AG04450 (cell line): ENCODE measurements at regions not wholly inside any gene's neighbourhood (a gene's known extent, or its start where the extent isn't known, plus 50 kb on each side); places are given as distances from the start of the nearest gene placed in this dataset.

Experiments used
- CTCF ChIA-PET: fragments of 300-600, 350-600 bp; formaldehyde crosslinking; extraction: SDS; loops from one replicate; lab custom pipeline; 2022; ENCODE audit warnings: antibody characterized with exemption, inconsistent platforms; lab: Charles Lee
- POLR2A ChIA-PET: fragments of 350-600 bp; formaldehyde crosslinking; extraction: SDS; loops from one replicate; lab custom pipeline; 2021; ENCODE audit warnings: antibody characterized with exemption, inconsistent platforms; lab: Yijun Ruan, JAX
- DNase-seq: peaks from one replicate; pipeline ENCODE4 v3.0.0-alpha.2; 2011; ENCODE audit warnings: low read depth, low spot score
- H3K27ac ChIP-seq: one replicate; pipeline ENCODE4 v1.5.1; 2012; ENCODE audit warnings: low read depth, low read length, control low read depth
- H3K27me3 ChIP-seq: one replicate; pipeline ENCODE4 v1.6.0; 2012; ENCODE audit warnings: low read length; ENCODE audit not compliant: control insufficient read depth, insufficient read depth
- H3K4me3 ChIP-seq: 2 replicates; pipeline ENCODE4 v1.5.1; 2011; ENCODE audit warnings: mild to moderate bottlenecking, low read depth, low read length, control low read depth
- H3K9me3 ChIP-seq: 2 replicates; pipeline ENCODE4 v1.5.1; 2012; ENCODE audit warnings: low read length; ENCODE audit not compliant: control insufficient read depth, insufficient read depth
- TF ChIP-seq, protein P1 (sequence below): IDR thresholded peaks from 2 replicates; pipeline ENCODE4 v1.5.1; 2011; ENCODE audit warnings: low read depth, low read length, control low read depth, inconsistent platforms

DNA sequence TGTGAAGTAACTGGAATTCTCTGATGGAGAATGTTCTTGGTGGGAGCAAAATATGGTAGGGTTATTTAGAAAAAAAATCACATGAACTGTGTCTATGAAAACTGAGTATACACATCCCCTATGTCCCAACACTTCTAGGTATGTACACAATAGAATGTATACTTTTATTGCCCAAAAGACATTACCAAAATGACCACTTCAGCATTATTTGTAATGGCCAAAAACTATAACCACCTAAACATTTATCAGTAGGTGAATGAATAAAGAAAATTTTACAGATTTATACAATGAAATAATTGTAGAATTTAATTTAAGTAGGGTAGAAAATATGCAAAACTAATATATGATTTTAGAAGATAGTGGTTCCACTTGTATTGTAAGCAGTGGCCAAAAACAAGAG lies 462.8 kb downstream of the KCNJ3 start:
- DNase-seq, result no peak
- no peak overlapping the region for H3K27ac ChIP-seq
- TF ChIP-seq, protein P1, sequence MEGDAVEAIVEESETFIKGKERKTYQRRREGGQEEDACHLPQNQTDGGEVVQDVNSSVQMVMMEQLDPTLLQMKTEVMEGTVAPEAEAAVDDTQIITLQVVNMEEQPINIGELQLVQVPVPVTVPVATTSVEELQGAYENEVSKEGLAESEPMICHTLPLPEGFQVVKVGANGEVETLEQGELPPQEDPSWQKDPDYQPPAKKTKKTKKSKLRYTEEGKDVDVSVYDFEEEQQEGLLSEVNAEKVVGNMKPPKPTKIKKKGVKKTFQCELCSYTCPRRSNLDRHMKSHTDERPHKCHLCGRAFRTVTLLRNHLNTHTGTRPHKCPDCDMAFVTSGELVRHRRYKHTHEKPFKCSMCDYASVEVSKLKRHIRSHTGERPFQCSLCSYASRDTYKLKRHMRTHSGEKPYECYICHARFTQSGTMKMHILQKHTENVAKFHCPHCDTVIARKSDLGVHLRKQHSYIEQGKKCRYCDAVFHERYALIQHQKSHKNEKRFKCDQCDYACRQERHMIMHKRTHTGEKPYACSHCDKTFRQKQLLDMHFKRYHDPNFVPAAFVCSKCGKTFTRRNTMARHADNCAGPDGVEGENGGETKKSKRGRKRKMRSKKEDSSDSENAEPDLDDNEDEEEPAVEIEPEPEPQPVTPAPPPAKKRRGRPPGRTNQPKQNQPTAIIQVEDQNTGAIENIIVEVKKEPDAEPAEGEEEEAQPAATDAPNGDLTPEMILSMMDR, result no peak
- CTCF ChIA-PET, result no interaction called here
- no peaks in the 10 kb centered on the region for H3K27me3 ChIP-seq
- H3K9me3 ChIP-seq, result peaks cover 4% of the 10 kb centered on the region; the same call in 1 of the 2 replicates
- POLR2A ChIA-PET, result no interaction called here
- no peak overlapping the region for H3K4me3 ChIP-seq

DNA sequence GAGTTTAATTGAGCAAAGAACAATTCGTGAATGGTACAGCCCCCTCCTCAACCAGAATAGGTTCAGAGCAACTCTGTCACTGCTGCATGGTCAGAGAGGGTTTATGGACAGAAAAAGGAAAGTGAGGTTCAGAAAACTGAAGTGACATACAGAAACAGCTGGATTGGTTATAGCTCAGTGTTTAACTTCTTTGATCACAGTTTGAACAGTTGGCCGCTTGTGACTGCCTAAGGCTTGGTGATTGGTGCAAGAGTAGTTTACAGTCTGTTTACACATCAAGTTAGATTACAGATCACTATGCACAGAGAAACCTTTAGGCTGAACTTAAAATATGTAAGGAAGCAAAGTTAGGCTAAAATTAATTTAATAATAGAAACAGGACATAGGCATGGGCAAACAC lies 459.2 kb downstream of the KCNJ3 start:
- Histone ChIP-seq H3K27ac (no peak overlapping the region), H3K4me3 (no peak overlapping the region), H3K9me3 (peaks cover 4% of the 10 kb centered on the region; the same call in 1 of the 2 replicates), H3K27me3 (no peaks in the 10 kb centered on the region)
- POLR2A ChIA-PET, result no interaction called here
- DNase-seq, result no peak
- CTCF ChIA-PET, result no interaction called here
- TF ChIP-seq, protein P1, result no peak

DNA sequence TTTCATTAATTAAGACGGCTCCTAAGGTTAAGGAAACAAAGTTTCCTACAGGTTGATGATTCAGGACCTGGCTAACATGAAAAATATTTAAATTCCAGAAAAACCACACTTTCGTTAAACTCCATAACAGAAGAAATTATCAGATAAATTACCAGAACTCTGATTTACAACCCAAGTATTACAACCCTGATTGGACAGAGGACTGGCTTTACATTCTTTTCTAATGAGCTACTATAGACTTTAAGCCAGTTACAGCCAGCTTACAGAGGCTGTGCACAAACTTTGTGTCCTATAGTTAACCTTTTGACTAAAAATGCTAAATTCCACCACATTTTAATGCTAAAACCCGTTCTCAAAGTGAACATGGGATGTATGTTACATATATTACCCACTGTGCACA lies 458.6 kb downstream of the KCNJ3 start:
- no peaks in the 10 kb centered on the region for H3K27me3 ChIP-seq
- DNase-seq, result no peak
- ChIA-PET CTCF (no interaction called here), POLR2A (no interaction called here)
- H3K9me3 ChIP-seq, result peaks cover 5% of the 10 kb centered on the region; the same call in 1 of the 2 replicates
- no peak overlapping the region for H3K4me3 ChIP-seq
- TF ChIP-seq, protein P1, result no peak
- H3K27ac ChIP-seq, result no peak overlapping the region

DNA sequence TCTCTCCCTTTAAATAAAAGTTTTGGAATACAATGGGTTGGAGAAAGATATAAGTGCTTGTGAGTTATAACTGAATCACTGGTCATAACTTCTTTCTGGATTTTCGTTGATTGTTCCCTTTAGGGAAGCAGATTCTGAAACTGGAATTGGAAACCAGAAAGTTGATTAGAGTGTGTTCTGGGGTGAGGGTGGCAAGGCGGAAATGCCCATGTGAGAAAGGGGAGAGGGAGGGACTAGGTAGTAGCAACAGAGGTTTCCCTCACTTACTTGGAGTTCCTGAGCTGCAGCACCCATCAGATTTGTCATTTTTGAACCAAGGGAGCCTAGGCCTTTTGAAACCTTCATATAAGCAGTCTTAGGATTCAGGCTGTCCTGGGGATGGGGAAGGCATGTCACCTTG lies 453.4 kb downstream of the KCNJ3 start:
- H3K27me3 ChIP-seq, result no peaks in the 10 kb centered on the region
- H3K4me3 ChIP-seq, result no peak overlapping the region
- no peak overlapping the region for H3K27ac ChIP-seq
- no peak for DNase-seq
- peaks cover 12% of the 10 kb centered on the region; the same call in 1 of the 2 replicates for H3K9me3 ChIP-seq
- TF ChIP-seq, protein P1, result no peak
- CTCF ChIA-PET, result no interaction called here
- POLR2A ChIA-PET, result no interaction called here

DNA sequence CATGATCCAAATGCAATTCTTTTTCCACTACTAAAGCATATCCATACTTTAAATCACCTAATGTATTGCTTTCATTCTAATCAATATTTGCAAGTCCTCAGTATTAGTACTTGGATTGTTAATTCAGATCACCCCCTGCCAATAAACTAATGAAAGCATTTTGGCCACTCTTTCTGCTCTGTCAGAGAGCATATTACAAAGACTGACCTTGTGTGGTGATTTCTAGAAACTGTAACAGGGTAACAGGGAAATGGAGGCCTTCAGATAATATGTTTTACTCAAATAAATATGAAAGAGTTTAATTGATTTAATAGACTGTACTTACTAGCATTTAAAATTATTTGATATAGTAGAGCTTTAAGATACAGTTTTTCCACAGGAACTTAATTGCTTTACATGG lies 453.0 kb downstream of the KCNJ3 start:
- Histone ChIP-seq H3K9me3 (peaks cover 12% of the 10 kb centered on the region; the same call in 1 of the 2 replicates), H3K27ac (no peak overlapping the region)
- CTCF ChIA-PET, result no interaction called here

More for the DNA sequence above, 453.0 kb downstream of the KCNJ3 start:
- H3K27me3 ChIP-seq, result no peaks in the 10 kb centered on the region
- POLR2A ChIA-PET, result no interaction called here
- TF ChIP-seq, protein P1, result no peak
- H3K4me3 ChIP-seq, result no peak overlapping the region
- DNase-seq, result no peak
